ENCODE measurements at regions not wholly inside any gene's neighbourhood (a gene's known extent, or its start where the extent isn't known, plus 50 kb on each side); places are given as distances from the start of the nearest gene placed in this dataset.

DNA sequence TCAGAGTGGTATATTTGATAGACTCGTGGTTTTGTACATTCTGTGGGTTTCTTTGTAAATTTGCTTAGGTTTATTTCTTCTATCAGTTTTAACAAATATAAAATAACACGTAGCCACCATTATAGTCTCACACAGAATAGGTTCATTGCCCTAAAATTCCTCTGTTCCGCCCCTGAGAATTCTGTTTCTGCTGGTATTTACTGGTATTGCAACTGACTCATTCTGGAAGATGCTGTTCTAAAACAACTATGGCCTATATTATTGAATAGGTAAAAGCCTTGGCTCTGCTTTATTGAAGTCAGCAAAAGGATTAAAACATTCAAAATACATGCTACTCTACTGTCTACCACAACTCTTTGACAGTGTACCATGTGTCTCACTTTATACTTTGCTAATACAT, 119.1 kb upstream of the CHORDC1 start:
- TF ChIP-seq, protein P1, sequence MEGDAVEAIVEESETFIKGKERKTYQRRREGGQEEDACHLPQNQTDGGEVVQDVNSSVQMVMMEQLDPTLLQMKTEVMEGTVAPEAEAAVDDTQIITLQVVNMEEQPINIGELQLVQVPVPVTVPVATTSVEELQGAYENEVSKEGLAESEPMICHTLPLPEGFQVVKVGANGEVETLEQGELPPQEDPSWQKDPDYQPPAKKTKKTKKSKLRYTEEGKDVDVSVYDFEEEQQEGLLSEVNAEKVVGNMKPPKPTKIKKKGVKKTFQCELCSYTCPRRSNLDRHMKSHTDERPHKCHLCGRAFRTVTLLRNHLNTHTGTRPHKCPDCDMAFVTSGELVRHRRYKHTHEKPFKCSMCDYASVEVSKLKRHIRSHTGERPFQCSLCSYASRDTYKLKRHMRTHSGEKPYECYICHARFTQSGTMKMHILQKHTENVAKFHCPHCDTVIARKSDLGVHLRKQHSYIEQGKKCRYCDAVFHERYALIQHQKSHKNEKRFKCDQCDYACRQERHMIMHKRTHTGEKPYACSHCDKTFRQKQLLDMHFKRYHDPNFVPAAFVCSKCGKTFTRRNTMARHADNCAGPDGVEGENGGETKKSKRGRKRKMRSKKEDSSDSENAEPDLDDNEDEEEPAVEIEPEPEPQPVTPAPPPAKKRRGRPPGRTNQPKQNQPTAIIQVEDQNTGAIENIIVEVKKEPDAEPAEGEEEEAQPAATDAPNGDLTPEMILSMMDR (IDR thresholded peaks at IDR 0.05; ENCODE audit: poor library complexity) = no peak
- no peak for TF ChIP-seq EZH2 (IDR thresholded peaks at IDR 0.05; ENCODE audit: borderline replicate concordance)

All from hepatocyte (in vitro differentiated cells).